Thyroid gland (tissue), 4 donors: ENCODE measurements at regions not wholly inside any gene's neighbourhood (a gene's known extent, or its start where the extent isn't known, plus 50 kb on each side); places are given as distances from the start of the nearest gene placed in this dataset.

Experiments
- DNase-seq, 2 donors: peaks; one replicate each; pipeline ENCODE4 v3.0.0-alpha.2; 2019
- H3K27ac ChIP-seq, 3 donors: fragments of 200-600 bp; sonication (generic); 1 replicate in 2 of 3; 2 replicates in 1 of 3; pipeline ENCODE4 v1.5.1; 2016 to 2019; ENCODE audit warnings: mild to moderate bottlenecking in 1 of 3, moderate library complexity in 1 of 3
- H3K27me3 ChIP-seq: fragments of 200-600 bp; sonication (generic); one replicate; pipeline ENCODE4 v1.5.1; 2019
- H3K36me3 ChIP-seq, 2 donors: fragments of 200-600 bp; sonication (generic); one replicate each; pipeline ENCODE4 v1.5.1; 2016 to 2019
- H3K4me1 ChIP-seq, 2 donors: fragments of 200-600 bp; sonication (generic); one replicate each; pipeline ENCODE4 v1.5.1; 2017 to 2019
- H3K4me3 ChIP-seq, 3 donors: fragments of 200-600 bp; sonication (generic); replicated peaks in 1 of 3; 1 replicate in 2 of 3; 2 replicates in 1 of 3; pipeline ENCODE4 v1.5.1; 2016; ENCODE audit warnings: mild to moderate bottlenecking in 1 of 3
- H3K9me3 ChIP-seq: fragments of 200-600 bp; sonication (generic); one replicate; pipeline ENCODE4 v1.5.1; 2017
- CTCF ChIP-seq, 6 experiments: fragments of 200-600 bp in 3 of 6; fragments of 450-650 bp in 3 of 6; sonication (generic) in 3 of 6; IDR thresholded peaks; one replicate each; pipeline ENCODE4 v1.5.1; 2016 to 2019; ENCODE audit warnings: antibody characterized with exemption in 6 of 6, mild to moderate bottlenecking in 2 of 6, inconsistent platforms in 1 of 6, moderate library complexity in 1 of 6
- POLR2A ChIP-seq, 2 donors: fragments of 450-650 bp; IDR thresholded peaks; one replicate each; pipeline ENCODE4 v1.6.1; 2017; ENCODE audit warnings: antibody characterized with exemption in 2 of 2, mild to moderate bottlenecking in 2 of 2, moderate library complexity in 1 of 2
- WGBS, 2 donors: methylation state at CpG; one replicate each; pipeline ENCODE4 v1.1.5; 2017; 5-methylcytosine and 5-hydroxymethylcytosine counted together
- intact Hi-C: fragments of 100-400 bp; cut with DNase I; formaldehyde crosslinking; loops from one replicate; pipeline ENCODE4 v1.15.1; 2023

GRCh38 chr7:122212754-122213153 is 68.7 kb upstream of the AASS start:
- TF ChIP-seq CTCF (IDR thresholded peaks at IDR 0.05) (no peak), POLR2A (IDR thresholded peaks at IDR 0.05) (no peak)
- no peaks in the 10 kb centered on the region for H3K36me3 ChIP-seq
- no peaks in the 10 kb centered on the region for H3K9me3 ChIP-seq
- no peaks in the 10 kb centered on the region for H3K27me3 ChIP-seq
- no peak overlapping the region for H3K27ac ChIP-seq
- WGBS, 2 donors = 67 to 91% methylated on average over 1 of the region's 1 CpG
- no peaks in the 10 kb centered on the region for H3K4me1 ChIP-seq
- H3K4me3 ChIP-seq = no peak overlapping the region
- intact Hi-C loops = no loop called here
- no peak for DNase-seq

- no peak for DNase-seq
- WGBS, 2 donors = 86 to 92% methylated on average over 2 of the region's 2 CpGs
- no peaks in the 10 kb centered on the region for H3K36me3 ChIP-seq
- no peaks in the 10 kb centered on the region for H3K27me3 ChIP-seq
- no peaks in the 10 kb centered on the region for H3K4me1 ChIP-seq
- no peak overlapping the region for H3K4me3 ChIP-seq
- H3K9me3 ChIP-seq = no peaks in the 10 kb centered on the region
- TF ChIP-seq POLR2A (IDR thresholded peaks at IDR 0.05) (no peak), CTCF (IDR thresholded peaks at IDR 0.05) (no peak)
- no peak overlapping the region for H3K27ac ChIP-seq
- intact Hi-C loops = no loop called here
Measured at GRCh38 chr7:122211362-122211761, 67.3 kb upstream of the AASS start.

GRCh38 chr7:122206985-122207384 is 62.9 kb upstream of the AASS start:
- H3K36me3 ChIP-seq = no peaks in the 10 kb centered on the region
- no peaks in the 10 kb centered on the region for H3K27me3 ChIP-seq
- no peak overlapping the region for H3K4me3 ChIP-seq
- H3K27ac ChIP-seq = no peak overlapping the region
- no peak for TF ChIP-seq CTCF (IDR thresholded peaks at IDR 0.05)
- no peak for TF ChIP-seq POLR2A (IDR thresholded peaks at IDR 0.05)
- intact Hi-C loops = no loop called here
- no peaks in the 10 kb centered on the region for H3K9me3 ChIP-seq
- no peak for DNase-seq
- WGBS, 2 donors = 78 to 97% methylated on average over 1 of the region's 1 CpG
- no peaks in the 10 kb centered on the region for H3K4me1 ChIP-seq

- 90 to 100% methylated on average over 1 of the region's 1 CpG for WGBS, 2 donors
- Histone ChIP-seq H3K4me3 (no peak overlapping the region), H3K9me3 (no peaks in the 10 kb centered on the region), H3K27me3 (no peaks in the 10 kb centered on the region), H3K4me1 (no peaks in the 10 kb centered on the region), H3K36me3 (no peaks in the 10 kb centered on the region), H3K27ac (no peak overlapping the region)
- TF ChIP-seq CTCF (IDR thresholded peaks at IDR 0.05) = no peak
- no peak for TF ChIP-seq POLR2A (IDR thresholded peaks at IDR 0.05)
- no peak for DNase-seq
- intact Hi-C loops = no loop called here
Measured at GRCh38 chr7:122203814-122204213, 59.8 kb upstream of the AASS start.

- Histone ChIP-seq H3K27me3 (no peaks in the 10 kb centered on the region), H3K36me3 (no peaks in the 10 kb centered on the region), H3K4me3 (no peak overlapping the region), H3K27ac (no peak overlapping the region), H3K9me3 (no peaks in the 10 kb centered on the region), H3K4me1 (no peaks in the 10 kb centered on the region)
- WGBS, 2 donors = 90 to 97% methylated on average over 1 of the region's 1 CpG
- no peak for TF ChIP-seq POLR2A (IDR thresholded peaks at IDR 0.05)
- TF ChIP-seq CTCF (IDR thresholded peaks at IDR 0.05) = no peak
- no peak for DNase-seq
- intact Hi-C loops = no loop called here
Measured at GRCh38 chr7:122200888-122201287, 56.8 kb upstream of the AASS start.
